Panc1 (cell line): ENCODE measurements at regions not wholly inside any gene's neighbourhood (a gene's known extent, or its start where the extent isn't known, plus 50 kb on each side); places are given as distances from the start of the nearest gene placed in this dataset.

Experiments
- POLR2AphosphoS5 ChIP-seq: IDR thresholded peaks from 2 replicates; pipeline ENCODE4 v1.6.1; 2012; ENCODE audit warnings: mild to moderate bottlenecking, low read depth, low read length, moderate library complexity
- TCF7L2 ChIP-seq: IDR thresholded peaks from 2 replicates; pipeline ENCODE4 v1.6.1; 2011; ENCODE audit warnings: mild to moderate bottlenecking, low read depth, low read length, inconsistent platforms
- TF ChIP-seq, protein P1 (sequence below): fragments of 450-650 bp; IDR thresholded peaks from 2 replicates; pipeline ENCODE4 v1.5.1; 2017; ENCODE audit warnings: mild to moderate bottlenecking

DNA sequence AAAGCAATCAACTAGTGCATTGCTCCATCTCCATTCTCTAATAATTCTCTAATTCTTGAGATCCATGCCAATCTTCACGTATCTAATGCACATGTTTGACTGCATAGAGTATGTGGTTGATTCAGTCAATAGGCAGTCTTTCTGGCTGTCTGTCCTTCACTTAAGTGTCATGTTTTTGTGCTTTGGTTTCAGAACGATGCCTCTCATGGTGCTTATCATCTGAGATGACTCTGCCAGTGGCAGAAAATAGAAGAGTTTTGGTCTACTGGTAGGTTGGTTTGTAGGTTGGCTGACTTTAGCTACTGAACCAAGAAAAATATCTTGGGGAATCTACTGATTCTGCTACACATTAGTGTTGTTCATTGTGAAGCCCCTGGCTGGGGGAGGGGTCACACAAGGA is 364.2 kb downstream of the SFMBT2 start:
- TF ChIP-seq, protein P1, sequence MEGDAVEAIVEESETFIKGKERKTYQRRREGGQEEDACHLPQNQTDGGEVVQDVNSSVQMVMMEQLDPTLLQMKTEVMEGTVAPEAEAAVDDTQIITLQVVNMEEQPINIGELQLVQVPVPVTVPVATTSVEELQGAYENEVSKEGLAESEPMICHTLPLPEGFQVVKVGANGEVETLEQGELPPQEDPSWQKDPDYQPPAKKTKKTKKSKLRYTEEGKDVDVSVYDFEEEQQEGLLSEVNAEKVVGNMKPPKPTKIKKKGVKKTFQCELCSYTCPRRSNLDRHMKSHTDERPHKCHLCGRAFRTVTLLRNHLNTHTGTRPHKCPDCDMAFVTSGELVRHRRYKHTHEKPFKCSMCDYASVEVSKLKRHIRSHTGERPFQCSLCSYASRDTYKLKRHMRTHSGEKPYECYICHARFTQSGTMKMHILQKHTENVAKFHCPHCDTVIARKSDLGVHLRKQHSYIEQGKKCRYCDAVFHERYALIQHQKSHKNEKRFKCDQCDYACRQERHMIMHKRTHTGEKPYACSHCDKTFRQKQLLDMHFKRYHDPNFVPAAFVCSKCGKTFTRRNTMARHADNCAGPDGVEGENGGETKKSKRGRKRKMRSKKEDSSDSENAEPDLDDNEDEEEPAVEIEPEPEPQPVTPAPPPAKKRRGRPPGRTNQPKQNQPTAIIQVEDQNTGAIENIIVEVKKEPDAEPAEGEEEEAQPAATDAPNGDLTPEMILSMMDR, result no peak
- TF ChIP-seq TCF7L2, result no peak
- TF ChIP-seq POLR2AphosphoS5, result no peak
